A172 (cell line): ENCODE measurements at regions not wholly inside any gene's neighbourhood (a gene's known extent, or its start where the extent isn't known, plus 50 kb on each side); places are given as distances from the start of the nearest gene placed in this dataset.
"Not testable (repeated sequence)": the region's sequence is repeated elsewhere in the genome, so short reads cannot be mapped to it uniquely, and the experiment has no call there.

Experiments
- DNase-seq: peaks from one replicate; pipeline ENCODE4 v3.0.0-alpha.2; 2015; ENCODE audit warnings: low spot score

- no peak for DNase-seq
Observed at GRCh38 chr13:71382285-71382684, 484.7 kb downstream of the DACH1 start.

DNA sequence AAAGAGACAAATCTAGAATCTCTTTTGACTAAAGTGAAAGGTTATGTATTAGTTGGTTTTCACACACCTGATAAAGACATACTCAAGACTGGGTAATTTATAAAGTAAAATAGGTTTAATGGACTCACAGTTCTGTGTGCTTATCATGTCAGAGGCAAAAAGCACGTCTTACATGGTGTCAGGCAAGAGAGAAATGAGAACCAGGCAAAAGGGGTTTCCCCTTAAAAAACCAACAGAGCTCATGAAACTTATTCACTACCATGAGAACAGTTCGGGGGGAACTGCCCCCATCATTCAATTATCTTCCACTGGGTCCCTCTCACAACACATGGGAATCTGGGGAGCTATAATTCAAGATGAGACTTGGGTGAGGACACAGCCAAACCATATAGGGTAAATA is 486.8 kb downstream of the DACH1 start:
- no peak for DNase-seq

- DNase-seq = no peak
Observed at GRCh38 chr13:71378961-71379905, 487.8 kb downstream of the DACH1 start.

- DNase-seq = no peak
Observed at GRCh38 chr13:71374471-71375049, 492.4 kb downstream of the DACH1 start.

DNA sequence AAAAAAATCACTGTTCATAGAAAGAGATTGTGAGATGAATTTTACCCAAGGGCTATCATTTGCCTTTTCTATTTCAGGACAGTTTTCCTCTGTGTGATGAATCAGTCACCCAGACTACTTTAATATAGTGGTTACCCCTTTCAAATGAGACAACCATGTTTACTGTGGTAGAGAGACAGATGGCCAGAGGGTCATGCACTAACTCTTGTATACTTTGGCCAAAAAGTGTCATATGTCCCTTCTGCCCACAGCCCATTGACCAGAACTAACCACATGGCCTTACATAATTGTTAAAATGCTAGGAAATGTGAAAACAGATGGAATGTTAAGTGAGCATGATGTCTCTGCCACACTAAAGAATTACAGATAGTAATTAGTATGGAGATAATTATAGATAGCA is 498.7 kb downstream of the DACH1 start:
- no peak for DNase-seq

DNA sequence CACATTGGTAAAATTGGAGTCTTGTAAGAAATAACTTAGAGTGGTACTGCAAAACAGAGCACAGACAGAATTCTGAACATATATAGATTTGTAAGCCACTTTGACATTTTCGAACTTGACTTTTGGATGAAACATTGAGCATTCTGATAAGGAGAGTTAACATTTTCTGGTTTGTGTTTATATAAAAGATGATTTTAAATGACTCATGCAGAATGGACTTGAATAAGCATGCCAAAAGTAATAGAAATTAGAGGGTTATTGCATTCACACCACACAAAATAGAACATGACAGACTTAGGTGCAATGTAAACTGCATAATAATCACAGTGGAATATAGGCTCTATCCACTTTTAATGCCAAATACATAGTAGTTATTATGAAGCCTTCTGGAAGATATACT is 507.0 kb downstream of the DACH1 start:
- no peak for DNase-seq

DNA sequence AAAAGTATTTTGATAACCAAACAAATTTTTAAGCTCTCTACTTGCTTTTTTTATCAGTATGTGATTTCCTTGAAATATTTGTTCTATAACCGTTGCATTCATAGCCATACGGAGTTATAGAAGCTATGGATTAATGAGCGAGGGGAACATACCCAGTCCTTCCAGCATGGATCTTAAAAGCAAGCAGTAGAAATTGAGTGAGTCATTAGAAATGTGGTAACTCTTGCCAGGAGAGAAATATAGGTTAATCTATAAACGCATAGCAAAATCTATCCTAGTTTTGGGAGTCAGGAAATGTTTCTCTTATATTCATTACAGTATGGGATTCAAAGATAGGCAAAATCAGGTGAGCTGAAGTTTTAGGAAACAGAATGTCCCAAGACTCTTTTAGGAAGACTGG is 507.4 kb downstream of the DACH1 start:
- DNase-seq = no peak

DNA sequence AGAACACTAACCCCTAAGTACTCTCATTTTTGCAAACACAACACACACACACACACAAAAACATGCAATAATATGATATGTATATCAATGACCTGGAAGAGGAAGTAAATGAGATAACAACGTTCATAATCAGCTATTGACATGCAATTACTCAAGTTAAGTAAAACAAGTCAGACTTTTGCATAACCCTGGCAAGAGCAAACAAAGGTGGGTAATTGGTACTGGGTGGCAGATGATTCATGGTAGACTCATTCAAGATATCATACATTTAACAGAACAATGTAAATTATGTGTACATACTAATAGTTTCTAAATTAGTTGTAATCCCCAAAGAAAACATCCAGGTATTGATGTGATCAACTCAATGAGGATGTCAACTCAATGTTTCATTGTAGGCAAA is 508.8 kb downstream of the DACH1 start:
- DNase-seq = no peak

DNA sequence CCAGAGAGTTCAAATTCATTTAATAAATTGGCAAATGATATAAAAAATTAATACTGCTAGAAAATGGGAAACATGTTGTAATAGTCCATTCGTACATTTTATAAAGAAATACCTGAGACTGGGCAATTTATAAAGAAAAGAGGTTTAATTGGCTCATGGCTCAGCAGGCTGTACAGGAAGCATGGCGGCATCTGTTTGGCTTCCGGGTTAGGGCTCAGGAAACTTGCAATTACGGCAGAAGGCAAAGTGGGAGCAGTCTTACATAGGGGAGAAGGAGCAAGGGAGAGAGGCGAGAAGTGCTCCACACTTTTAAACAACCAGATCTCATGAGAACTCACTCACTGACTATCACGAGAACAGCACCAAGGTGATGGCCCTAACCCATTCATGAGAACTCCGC is 512.0 kb downstream of the DACH1 start:
- DNase-seq = no peak

DNA sequence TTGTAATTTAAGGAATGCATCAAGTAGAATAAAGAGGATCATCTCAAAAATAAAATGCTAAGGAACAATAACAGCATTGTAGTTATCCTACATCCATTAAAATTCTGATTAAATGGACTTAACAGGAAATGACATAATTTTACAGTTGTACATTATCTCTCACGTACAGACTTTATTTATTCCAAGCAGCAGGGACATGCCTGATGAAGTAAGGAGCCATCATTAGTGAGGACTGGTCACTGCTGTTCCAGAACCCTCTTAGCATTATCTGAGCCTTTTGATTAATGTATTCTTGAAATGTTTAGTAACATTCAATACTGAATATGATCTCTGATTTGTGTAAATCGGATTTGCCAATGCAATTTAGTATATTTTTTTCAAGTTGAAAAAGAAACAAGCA is 516.1 kb downstream of the DACH1 start:
- DNase-seq = no peak

GRCh38 chr13:71345856-71346255 is 521.1 kb downstream of the DACH1 start:
- not testable (repeated sequence) for DNase-seq

- no peak for DNase-seq
Observed at GRCh38 chr13:71339736-71340135, 527.3 kb downstream of the DACH1 start.

- DNase-seq = no peak
Observed at GRCh38 chr13:71339005-71339404, 528.0 kb downstream of the DACH1 start.

DNA sequence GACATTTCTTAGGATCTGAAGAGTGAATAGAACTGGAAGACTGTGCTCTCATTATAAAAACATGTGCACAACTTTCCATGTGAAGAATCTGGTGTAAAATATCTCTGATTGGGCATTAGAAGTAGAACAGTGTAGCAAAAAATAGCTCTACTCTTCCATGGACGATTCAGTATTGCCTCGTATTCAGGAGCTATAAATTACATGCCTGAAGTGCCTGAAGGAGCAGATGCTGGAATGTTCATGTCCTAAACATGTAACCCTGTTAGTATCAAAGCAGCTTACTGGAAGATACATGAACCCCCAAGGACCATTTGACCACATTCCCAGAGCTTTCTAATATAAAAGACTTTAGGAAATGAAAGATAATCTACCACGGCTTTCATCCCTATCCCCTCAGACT is 528.9 kb downstream of the DACH1 start:
- DNase-seq = no peak

- no peak for DNase-seq
Observed at GRCh38 chr13:71327266-71327665, 539.7 kb downstream of the DACH1 start.

GRCh38 chr13:71325556-71325955 is 541.4 kb downstream of the DACH1 start:
- DNase-seq = no peak

DNA sequence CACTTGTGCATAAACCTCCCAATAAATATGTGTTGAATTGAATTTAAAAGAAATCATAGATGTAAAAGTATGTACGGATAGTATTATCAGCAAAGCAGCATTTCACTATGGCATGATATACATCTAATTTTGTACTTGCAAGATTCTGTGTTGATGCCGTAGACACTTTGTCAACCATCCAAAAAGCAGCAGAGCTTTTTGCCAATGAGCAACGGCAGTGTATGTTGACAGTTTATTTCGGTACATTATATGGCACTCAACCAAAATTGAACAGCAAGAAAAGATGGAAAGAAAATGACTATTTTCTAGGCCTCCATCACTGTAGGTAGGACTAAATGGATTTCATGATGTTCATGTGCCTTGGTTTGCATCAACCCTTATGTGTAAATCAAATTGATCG is 543.7 kb downstream of the DACH1 start:
- no peak for DNase-seq

GRCh38 chr13:71320452-71320851 is 546.6 kb downstream of the DACH1 start:
- peak; percentile 2 for DNase-seq

DNA sequence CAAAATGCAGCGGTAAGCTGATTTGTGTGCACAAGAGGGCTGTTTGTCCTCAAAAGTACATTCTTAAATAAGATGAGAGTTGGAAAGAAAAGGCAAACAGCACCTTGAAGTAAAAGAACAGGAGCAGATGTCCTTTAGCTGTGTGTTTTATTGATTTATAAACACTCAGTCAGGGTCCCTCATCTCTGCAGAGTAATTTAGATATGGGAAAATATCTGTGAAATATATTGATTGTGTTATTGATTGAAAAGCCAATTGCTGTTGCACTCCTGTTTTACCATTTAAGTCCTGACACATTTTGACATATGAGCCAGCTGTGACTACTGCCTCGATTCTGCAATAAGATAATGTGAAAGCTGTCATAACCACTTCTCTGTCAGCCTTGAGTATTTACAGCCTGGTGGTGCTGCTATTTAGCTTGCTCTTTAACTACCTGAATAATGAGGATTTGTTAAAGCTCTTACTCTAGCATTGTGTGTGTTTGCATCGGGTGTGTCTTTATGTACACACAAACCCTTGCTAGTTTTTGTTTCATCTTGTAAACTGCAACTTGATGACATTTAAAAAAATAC is 550.1 kb downstream of the DACH1 start:
- no peak for DNase-seq

DNA sequence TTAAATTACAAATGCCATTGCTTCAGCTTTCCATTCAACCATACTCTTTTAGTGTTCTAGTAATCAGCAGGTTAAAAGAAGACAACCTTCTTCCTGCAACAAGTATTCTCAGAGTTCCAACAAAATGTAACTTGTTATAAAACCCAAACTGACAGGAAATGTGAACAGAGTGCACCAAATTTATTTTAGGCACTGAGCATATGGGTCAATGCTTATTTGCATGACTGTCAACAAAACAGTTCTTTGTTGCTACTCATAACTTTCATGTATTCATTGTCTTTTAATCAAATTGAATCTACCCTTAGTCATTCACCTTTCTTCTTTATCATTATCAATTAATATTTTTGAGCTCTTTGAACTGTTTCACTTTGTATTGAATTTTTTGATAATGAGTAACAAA is 554.1 kb downstream of the DACH1 start:
- DNase-seq = no peak

- no peak for DNase-seq
Observed at GRCh38 chr13:71309905-71310304, 557.1 kb downstream of the DACH1 start.

- no peak for DNase-seq
Observed at GRCh38 chr13:71306821-71307220, 560.2 kb downstream of the DACH1 start.

DNA sequence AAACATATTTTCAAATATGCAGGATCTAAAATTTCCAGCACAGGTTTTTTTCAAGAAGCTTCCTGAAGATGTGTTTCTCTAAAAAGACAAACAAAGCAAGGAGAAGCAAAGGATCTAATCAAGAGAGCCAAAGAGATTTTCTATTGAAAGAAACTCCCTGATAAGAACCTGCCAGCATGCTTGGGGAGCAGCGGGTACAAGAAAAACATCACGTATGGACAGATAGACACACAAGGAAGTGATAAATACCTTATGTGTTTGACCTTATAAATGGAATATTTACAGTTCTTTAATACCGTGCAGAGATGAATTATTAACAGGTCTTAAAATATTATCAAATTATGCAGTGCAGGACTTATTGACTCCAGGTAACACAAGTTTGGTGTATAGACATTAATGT is 562.1 kb downstream of the DACH1 start:
- no peak for DNase-seq
